ENCODE measurements at regions not wholly inside any gene's neighbourhood (a gene's known extent, or its start where the extent isn't known, plus 50 kb on each side); places are given as distances from the start of the nearest gene placed in this dataset.

DNA sequence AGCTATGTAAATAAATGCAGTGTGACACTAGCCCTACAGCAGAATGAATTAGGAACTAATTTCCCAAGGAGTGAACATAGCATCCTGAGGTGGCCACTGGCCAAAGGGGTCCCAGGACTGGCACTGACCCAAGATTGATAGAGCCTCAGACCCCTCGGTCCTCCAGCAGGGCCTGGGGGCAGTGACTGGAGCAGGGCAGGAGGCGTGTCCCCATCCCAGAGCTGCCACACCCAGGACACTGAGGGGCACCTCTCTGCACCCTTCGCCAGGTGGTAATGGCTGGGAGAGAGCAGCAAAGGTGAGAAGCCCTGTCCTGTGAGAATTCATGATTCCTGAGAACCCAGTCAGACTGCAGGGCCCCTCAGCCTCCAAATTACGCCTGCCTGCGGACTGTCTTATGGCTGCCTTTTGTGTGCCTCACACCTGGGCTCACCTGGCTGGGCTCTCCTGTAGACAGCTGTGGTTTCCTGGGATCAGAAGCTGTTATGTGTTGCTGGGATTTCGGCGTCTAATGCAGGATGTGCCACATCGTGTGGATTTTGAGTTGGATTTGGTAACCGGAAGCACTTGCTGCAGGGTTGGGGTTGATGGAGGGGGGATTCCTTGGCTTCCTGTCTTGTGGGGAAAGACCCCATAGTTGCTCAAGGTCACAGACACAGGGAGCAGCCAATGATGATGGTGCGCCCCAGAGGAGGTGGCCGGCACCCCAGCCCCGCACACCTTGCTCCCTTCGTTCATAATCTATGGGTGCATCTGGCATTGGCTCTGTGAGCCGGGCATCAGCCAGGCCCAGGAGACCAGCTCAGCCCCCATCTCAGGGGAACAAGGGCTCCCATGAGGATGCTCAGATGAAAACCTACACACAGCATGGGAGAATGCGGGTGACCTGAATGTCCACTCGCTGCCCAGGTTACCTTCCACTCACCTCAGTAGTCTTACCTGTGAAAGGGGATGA is 582.9 kb downstream of the BRD1 start:
- Histone ChIP-seq H3K9me3 (ENCODE audit: low read depth) (no peaks in the 10 kb centered on the region), H3K4me1 (ENCODE audit: low read depth) (no peaks in the 10 kb centered on the region), H3K4me3 (no peak overlapping the region), H3K36me3 (no peaks in the 10 kb centered on the region), H3K27ac (no peak overlapping the region), H3K27me3 (no peaks in the 10 kb centered on the region)
- DNase-seq (ENCODE audit: low read depth in 1 of 2, low spot score in 1 of 2), result no peak
- TF ChIP-seq CTCF (IDR thresholded peaks at IDR 0.05; ENCODE audit: low read depth, low read length), result no peak

- Histone ChIP-seq H3K27me3 (no peaks in the 10 kb centered on the region), H3K36me3 (no peaks in the 10 kb centered on the region), H3K27ac (no peak overlapping the region), H3K4me3 (no peak overlapping the region), H3K4me1 (ENCODE audit: low read depth) (no peaks in the 10 kb centered on the region), H3K9me3 (ENCODE audit: low read depth) (no peaks in the 10 kb centered on the region)
- DNase-seq (ENCODE audit: low read depth in 1 of 2, low spot score in 1 of 2), result no peak
- TF ChIP-seq CTCF (IDR thresholded peaks at IDR 0.05; ENCODE audit: low read depth, low read length), result no peak
Measured at GRCh38 chr22:49243965-49244364, 583.7 kb downstream of the BRD1 start.

DNA sequence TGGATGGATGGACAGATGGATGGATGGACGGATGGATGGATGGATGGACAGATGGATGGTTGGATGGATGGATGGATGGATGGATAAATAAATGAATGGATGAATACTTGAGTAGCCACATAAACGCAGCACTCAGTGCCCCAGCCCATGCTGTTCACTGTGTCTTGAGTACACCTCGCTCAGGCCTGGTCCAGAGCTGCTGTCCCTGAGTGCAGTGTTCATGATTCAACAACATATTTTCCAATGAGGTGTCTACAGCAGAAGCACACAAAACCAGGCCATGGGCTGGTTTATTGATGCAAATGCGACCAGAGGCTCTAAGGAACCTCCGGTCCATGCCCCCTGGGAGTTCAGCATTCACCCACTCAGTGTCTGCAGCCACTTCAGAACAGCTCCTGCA is 584.3 kb downstream of the BRD1 start:
- no peak overlapping the region for H3K4me3 ChIP-seq
- H3K27ac ChIP-seq, result no peak overlapping the region
- TF ChIP-seq CTCF (IDR thresholded peaks at IDR 0.05; ENCODE audit: low read depth, low read length), result no peak
- no peaks in the 10 kb centered on the region for H3K36me3 ChIP-seq
- no peak for DNase-seq (ENCODE audit: low read depth in 1 of 2, low spot score in 1 of 2)
- H3K4me1 ChIP-seq (ENCODE audit: low read depth), result no peaks in the 10 kb centered on the region
- no peaks in the 10 kb centered on the region for H3K9me3 ChIP-seq (ENCODE audit: low read depth)
- H3K27me3 ChIP-seq, result no peaks in the 10 kb centered on the region

- no peak overlapping the region for H3K27ac ChIP-seq
- no peaks in the 10 kb centered on the region for H3K36me3 ChIP-seq
- no peaks in the 10 kb centered on the region for H3K4me1 ChIP-seq (ENCODE audit: low read depth)
- no peak overlapping the region for H3K4me3 ChIP-seq
- no peak for DNase-seq (ENCODE audit: low read depth in 1 of 2, low spot score in 1 of 2)
- no peaks in the 10 kb centered on the region for H3K9me3 ChIP-seq (ENCODE audit: low read depth)
- TF ChIP-seq CTCF (IDR thresholded peaks at IDR 0.05; ENCODE audit: low read depth, low read length), result no peak
- no peaks in the 10 kb centered on the region for H3K27me3 ChIP-seq
Measured at GRCh38 chr22:49242480-49242879, 585.2 kb downstream of the BRD1 start.

DNA sequence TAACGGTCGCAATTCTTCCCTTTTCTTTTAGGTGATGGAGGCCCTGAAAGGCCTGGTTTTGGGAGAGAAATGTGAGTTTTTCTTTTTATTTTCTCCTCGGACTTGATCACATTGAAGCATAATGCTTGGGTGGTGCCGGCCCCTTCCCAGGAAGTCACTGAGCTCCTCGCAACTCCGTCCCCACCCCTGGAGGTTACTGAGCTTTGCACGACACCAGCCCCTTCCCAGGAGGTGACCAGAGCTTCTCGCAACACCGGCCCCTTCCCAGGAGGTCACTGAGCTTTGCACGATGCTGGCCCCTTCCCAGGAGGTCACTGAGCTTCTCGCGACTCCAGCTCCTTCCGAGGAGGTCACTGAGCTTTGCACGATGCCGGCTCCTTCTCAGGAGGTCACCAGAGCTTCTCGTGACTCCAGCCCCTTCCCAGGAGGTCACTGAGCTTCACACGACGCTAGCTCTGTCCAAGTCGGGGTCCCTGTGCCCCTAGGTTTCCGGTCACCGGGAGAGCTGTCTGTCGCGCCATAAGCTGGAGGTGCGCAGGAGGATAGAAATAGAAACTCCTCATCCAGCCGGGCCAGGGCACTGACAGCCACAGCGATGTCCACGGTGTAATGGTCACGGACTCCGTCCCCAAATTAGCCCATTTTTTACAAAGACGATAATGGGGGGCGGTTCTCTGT is 586.4 kb downstream of the BRD1 start:
- Histone ChIP-seq H3K9me3 (ENCODE audit: low read depth) (no peaks in the 10 kb centered on the region), H3K27me3 (no peaks in the 10 kb centered on the region), H3K4me3 (no peak overlapping the region), H3K36me3 (no peaks in the 10 kb centered on the region), H3K4me1 (ENCODE audit: low read depth) (no peaks in the 10 kb centered on the region), H3K27ac (no peak overlapping the region)
- TF ChIP-seq CTCF (IDR thresholded peaks at IDR 0.05; ENCODE audit: low read depth, low read length), result no peak
- no peak for DNase-seq (ENCODE audit: low read depth in 1 of 2, low spot score in 1 of 2)
